ENCODE measurements at regions not wholly inside any gene's neighbourhood (a gene's known extent, or its start where the extent isn't known, plus 50 kb on each side); places are given as distances from the start of the nearest gene placed in this dataset.

- DNase-seq, result no peak
Observed at GRCh38 chr4:189815404-189816192, 125.1 kb upstream of the FRG1 start.

DNA sequence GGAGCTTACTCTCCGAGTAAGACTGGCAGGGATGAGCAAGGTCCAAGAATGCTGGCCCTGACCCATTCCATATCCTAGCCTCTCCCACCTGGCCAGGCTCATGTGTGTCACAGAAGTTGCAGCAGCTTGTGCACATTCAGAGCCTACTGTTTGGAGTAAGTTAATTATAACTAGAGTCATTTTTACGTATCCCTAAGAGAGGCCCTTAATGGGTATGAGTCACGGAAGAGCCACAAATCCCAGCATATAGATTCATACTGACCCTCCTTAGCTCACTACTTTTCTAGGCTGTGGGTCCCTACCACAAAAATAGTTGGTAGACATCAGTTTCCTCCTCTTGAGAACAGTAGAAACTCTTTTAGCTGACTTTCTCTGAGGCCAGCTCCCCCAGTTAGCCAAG lies 118.3 kb upstream of the FRG1 start:
- TF ChIP-seq EZH2phosphoT487 (IDR thresholded peaks at IDR 0.05; ENCODE audit: low read length), result no peak
- TF ChIP-seq, protein P1, sequence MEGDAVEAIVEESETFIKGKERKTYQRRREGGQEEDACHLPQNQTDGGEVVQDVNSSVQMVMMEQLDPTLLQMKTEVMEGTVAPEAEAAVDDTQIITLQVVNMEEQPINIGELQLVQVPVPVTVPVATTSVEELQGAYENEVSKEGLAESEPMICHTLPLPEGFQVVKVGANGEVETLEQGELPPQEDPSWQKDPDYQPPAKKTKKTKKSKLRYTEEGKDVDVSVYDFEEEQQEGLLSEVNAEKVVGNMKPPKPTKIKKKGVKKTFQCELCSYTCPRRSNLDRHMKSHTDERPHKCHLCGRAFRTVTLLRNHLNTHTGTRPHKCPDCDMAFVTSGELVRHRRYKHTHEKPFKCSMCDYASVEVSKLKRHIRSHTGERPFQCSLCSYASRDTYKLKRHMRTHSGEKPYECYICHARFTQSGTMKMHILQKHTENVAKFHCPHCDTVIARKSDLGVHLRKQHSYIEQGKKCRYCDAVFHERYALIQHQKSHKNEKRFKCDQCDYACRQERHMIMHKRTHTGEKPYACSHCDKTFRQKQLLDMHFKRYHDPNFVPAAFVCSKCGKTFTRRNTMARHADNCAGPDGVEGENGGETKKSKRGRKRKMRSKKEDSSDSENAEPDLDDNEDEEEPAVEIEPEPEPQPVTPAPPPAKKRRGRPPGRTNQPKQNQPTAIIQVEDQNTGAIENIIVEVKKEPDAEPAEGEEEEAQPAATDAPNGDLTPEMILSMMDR (IDR thresholded peaks at IDR 0.05; ENCODE audit: low read length), result no peak
- TF ChIP-seq EZH2 (optimal IDR thresholded peaks at IDR 0.05; ENCODE audit: low read depth, low read length), result no peak
- Histone ChIP-seq H2AFZ (ENCODE audit: low read length) (no peak overlapping the region), H4K20me1 (ENCODE audit: insufficient read depth, low read length) (no peaks in the 10 kb centered on the region)

More at GRCh38 chr4:189815404-189816192, 125.1 kb upstream of the FRG1 start:
- Histone ChIP-seq H3K9me2 (replicated peaks; ENCODE audit: insufficient read depth, low read length) (no peaks in the 10 kb centered on the region), H3K4me3 (ENCODE audit: low read length) (no peak overlapping the region), H3F3A (ENCODE audit: insufficient read depth, low read length) (no peaks in the 10 kb centered on the region), H3K79me2 (ENCODE audit: low read length) (no peaks in the 10 kb centered on the region), H3K9ac (ENCODE audit: low read length) (no peak overlapping the region), H3K27ac (ENCODE audit: low read length) (no peak overlapping the region), H3K4me1 (ENCODE audit: low read length) (no peaks in the 10 kb centered on the region), H3K36me3 (replicated peaks; ENCODE audit: insufficient read depth, low read length) (no peaks in the 10 kb centered on the region), H3K27me3 (replicated peaks; ENCODE audit: insufficient read depth, low read length) (no peaks in the 10 kb centered on the region), H2AFZ (ENCODE audit: low read length) (no peak overlapping the region), H4K20me1 (ENCODE audit: insufficient read depth, low read length) (no peaks in the 10 kb centered on the region), H3K4me2 (ENCODE audit: low read depth, low read length) (no peak overlapping the region), H3K9me3 (replicated peaks; ENCODE audit: insufficient read depth, low read length) (no peaks in the 10 kb centered on the region)
- TF ChIP-seq, protein P1 (IDR thresholded peaks at IDR 0.05; ENCODE audit: low read length), result no peak
- TF ChIP-seq EZH2 (optimal IDR thresholded peaks at IDR 0.05; ENCODE audit: low read depth, low read length), result no peak
- no peak for TF ChIP-seq EZH2phosphoT487 (IDR thresholded peaks at IDR 0.05; ENCODE audit: low read length)

GRCh38 chr4:189823591-189823990 lies 117.1 kb upstream of the FRG1 start:
- Histone ChIP-seq H3K36me3 (replicated peaks; ENCODE audit: insufficient read depth, low read length) (no peaks in the 10 kb centered on the region), H3F3A (ENCODE audit: insufficient read depth, low read length) (no peaks in the 10 kb centered on the region), H4K20me1 (ENCODE audit: insufficient read depth, low read length) (no peaks in the 10 kb centered on the region), H3K9me2 (replicated peaks; ENCODE audit: insufficient read depth, low read length) (no peaks in the 10 kb centered on the region), H3K4me2 (ENCODE audit: low read depth, low read length) (no peak overlapping the region), H3K4me1 (ENCODE audit: low read length) (no peaks in the 10 kb centered on the region), H3K27me3 (replicated peaks; ENCODE audit: insufficient read depth, low read length) (no peaks in the 10 kb centered on the region), H3K9ac (ENCODE audit: low read length) (no peak overlapping the region), H2AFZ (ENCODE audit: low read length) (no peak overlapping the region), H3K79me2 (ENCODE audit: low read length) (no peaks in the 10 kb centered on the region), H3K9me3 (replicated peaks; ENCODE audit: insufficient read depth, low read length) (no peaks in the 10 kb centered on the region), H3K4me3 (ENCODE audit: low read length) (no peak overlapping the region), H3K27ac (ENCODE audit: low read length) (no peak overlapping the region)
- DNase-seq, result no peak
- TF ChIP-seq EZH2 (optimal IDR thresholded peaks at IDR 0.05; ENCODE audit: low read depth, low read length) (no peak), EZH2phosphoT487 (IDR thresholded peaks at IDR 0.05; ENCODE audit: low read length) (no peak)
- TF ChIP-seq, protein P1 (IDR thresholded peaks at IDR 0.05; ENCODE audit: low read length), result no peak

More for the DNA sequence above, 118.3 kb upstream of the FRG1 start:
- Histone ChIP-seq H3K27me3 (replicated peaks; ENCODE audit: insufficient read depth, low read length) (no peaks in the 10 kb centered on the region), H3K9me3 (replicated peaks; ENCODE audit: insufficient read depth, low read length) (no peaks in the 10 kb centered on the region), H3F3A (ENCODE audit: insufficient read depth, low read length) (no peaks in the 10 kb centered on the region), H3K79me2 (ENCODE audit: low read length) (no peaks in the 10 kb centered on the region), H3K4me2 (ENCODE audit: low read depth, low read length) (no peak overlapping the region), H3K9me2 (replicated peaks; ENCODE audit: insufficient read depth, low read length) (no peaks in the 10 kb centered on the region), H3K4me3 (ENCODE audit: low read length) (no peak overlapping the region), H3K9ac (ENCODE audit: low read length) (no peak overlapping the region), H3K36me3 (replicated peaks; ENCODE audit: insufficient read depth, low read length) (no peaks in the 10 kb centered on the region), H3K27ac (ENCODE audit: low read length) (no peak overlapping the region), H3K4me1 (ENCODE audit: low read length) (no peaks in the 10 kb centered on the region)
- DNase-seq, result no peak
